ENCODE measurements at regions not wholly inside any gene's neighbourhood (a gene's known extent, or its start where the extent isn't known, plus 50 kb on each side); places are given as distances from the start of the nearest gene placed in this dataset.

DNA sequence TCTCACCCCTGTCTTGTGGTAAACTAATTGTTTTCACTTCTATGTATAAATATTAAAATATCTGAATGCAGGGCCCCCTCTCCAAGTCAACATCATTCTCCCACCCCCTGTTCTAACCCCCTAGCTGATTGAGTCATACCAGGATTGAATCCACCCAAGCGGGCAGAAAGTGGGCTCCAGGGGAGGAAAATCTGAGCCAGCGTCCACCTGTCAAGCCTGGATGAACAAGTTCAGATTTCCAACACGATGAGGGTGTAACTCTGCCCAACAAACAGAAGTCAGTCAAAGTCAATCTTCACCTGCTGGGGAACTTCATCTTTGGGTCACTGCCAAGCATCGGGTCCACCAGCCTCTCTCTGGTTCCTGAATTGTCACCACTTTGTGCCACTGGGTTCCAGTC lies 162.9 kb upstream of the CELF2 start:
- in situ Hi-C loops (cut with MboI; ENCODE audit: low sequenced_read_pairs, unreplicated experiment), result no loop called here
- no peak for TF ChIP-seq CTCF (IDR thresholded peaks at IDR 0.05; ENCODE audit: borderline replicate concordance, control extremely low read depth, extremely low read depth, insufficient read depth, missing control alignments)
- DNase-seq (ENCODE audit: low spot score), result no peak

GRCh38 chr10:10855151-10855581 lies 162.5 kb upstream of the CELF2 start:
- in situ Hi-C loops (cut with MboI; ENCODE audit: low sequenced_read_pairs, unreplicated experiment), result no loop called here
- no peak for DNase-seq (ENCODE audit: low spot score)
- no peak for TF ChIP-seq CTCF (IDR thresholded peaks at IDR 0.05; ENCODE audit: borderline replicate concordance, control extremely low read depth, extremely low read depth, insufficient read depth, missing control alignments)

GRCh38 chr10:10860455-10860976 lies 157.2 kb upstream of the CELF2 start:
- DNase-seq (ENCODE audit: low spot score), result no peak
- no peak for TF ChIP-seq CTCF (IDR thresholded peaks at IDR 0.05; ENCODE audit: borderline replicate concordance, control extremely low read depth, extremely low read depth, insufficient read depth, missing control alignments)
- in situ Hi-C loops (cut with MboI; ENCODE audit: low sequenced_read_pairs, unreplicated experiment), result no loop called here

- in situ Hi-C loops (cut with MboI; ENCODE audit: low sequenced_read_pairs, unreplicated experiment), result no loop called here
- no peak for DNase-seq (ENCODE audit: low spot score)
- TF ChIP-seq CTCF (IDR thresholded peaks at IDR 0.05; ENCODE audit: borderline replicate concordance, control extremely low read depth, extremely low read depth, insufficient read depth, missing control alignments), result no peak
These were observed 152.4 kb upstream of the CELF2 start for GRCh38 chr10:10865303-10865702.

- DNase-seq (ENCODE audit: low spot score), result no peak
- no peak for TF ChIP-seq CTCF (IDR thresholded peaks at IDR 0.05; ENCODE audit: borderline replicate concordance, control extremely low read depth, extremely low read depth, insufficient read depth, missing control alignments)
- in situ Hi-C loops (cut with MboI; ENCODE audit: low sequenced_read_pairs, unreplicated experiment), result no loop called here
These were observed 151.8 kb upstream of the CELF2 start for GRCh38 chr10:10865913-10866312.

GRCh38 chr10:10869592-10869991 lies 148.1 kb upstream of the CELF2 start:
- in situ Hi-C loops (cut with MboI; ENCODE audit: low sequenced_read_pairs, unreplicated experiment), result no loop called here
- TF ChIP-seq CTCF (IDR thresholded peaks at IDR 0.05; ENCODE audit: borderline replicate concordance, control extremely low read depth, extremely low read depth, insufficient read depth, missing control alignments), result no peak
- peak; percentile 47 for DNase-seq (ENCODE audit: low spot score)
